ENCODE measurements at regions not wholly inside any gene's neighbourhood (a gene's known extent, or its start where the extent isn't known, plus 50 kb on each side); places are given as distances from the start of the nearest gene placed in this dataset.

DNA sequence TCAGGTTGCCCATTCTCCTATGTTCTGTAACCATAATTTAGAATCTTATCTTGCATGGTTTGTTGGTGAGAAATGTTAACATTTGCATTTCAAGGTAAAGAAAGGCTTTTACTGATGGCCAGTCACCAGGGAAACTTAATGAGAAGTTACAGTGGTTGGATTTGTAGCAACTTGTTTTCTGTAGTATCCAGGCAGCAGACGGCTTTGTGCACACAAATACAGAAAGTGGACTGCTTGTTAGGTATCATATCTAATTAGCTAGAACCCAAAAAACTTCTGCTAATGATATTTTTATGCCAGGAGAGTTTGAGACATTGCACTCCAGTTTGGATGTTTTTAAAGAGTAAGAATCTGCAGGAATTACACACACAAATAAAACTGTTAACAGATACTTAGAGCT lies 578.0 kb downstream of the DOK5 start:
- 33% methylated on average over 1 of the region's 1 CpG for WGBS (ENCODE audit: insufficient coverage, low coverage, low lambda C conversion rate, missing lambda C conversion rate)
- Histone ChIP-seq H3K4me1 (no peaks in the 10 kb centered on the region), H3K4me3 (no peak overlapping the region), H3K27ac (no peak overlapping the region), H3K27me3 (no peaks in the 10 kb centered on the region), H3K9me3 (no peaks in the 10 kb centered on the region), H3K36me3 (no peaks in the 10 kb centered on the region)
- TF ChIP-seq, protein P1, sequence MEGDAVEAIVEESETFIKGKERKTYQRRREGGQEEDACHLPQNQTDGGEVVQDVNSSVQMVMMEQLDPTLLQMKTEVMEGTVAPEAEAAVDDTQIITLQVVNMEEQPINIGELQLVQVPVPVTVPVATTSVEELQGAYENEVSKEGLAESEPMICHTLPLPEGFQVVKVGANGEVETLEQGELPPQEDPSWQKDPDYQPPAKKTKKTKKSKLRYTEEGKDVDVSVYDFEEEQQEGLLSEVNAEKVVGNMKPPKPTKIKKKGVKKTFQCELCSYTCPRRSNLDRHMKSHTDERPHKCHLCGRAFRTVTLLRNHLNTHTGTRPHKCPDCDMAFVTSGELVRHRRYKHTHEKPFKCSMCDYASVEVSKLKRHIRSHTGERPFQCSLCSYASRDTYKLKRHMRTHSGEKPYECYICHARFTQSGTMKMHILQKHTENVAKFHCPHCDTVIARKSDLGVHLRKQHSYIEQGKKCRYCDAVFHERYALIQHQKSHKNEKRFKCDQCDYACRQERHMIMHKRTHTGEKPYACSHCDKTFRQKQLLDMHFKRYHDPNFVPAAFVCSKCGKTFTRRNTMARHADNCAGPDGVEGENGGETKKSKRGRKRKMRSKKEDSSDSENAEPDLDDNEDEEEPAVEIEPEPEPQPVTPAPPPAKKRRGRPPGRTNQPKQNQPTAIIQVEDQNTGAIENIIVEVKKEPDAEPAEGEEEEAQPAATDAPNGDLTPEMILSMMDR (IDR thresholded peaks at IDR 0.05) = no peak
- TF ChIP-seq POLR2A (IDR thresholded peaks at IDR 0.05) = no peak
- intact Hi-C loops (cut with DNase I) = no loop called here
- DNase-seq = no peak
- ATAC-seq = no peak

DNA sequence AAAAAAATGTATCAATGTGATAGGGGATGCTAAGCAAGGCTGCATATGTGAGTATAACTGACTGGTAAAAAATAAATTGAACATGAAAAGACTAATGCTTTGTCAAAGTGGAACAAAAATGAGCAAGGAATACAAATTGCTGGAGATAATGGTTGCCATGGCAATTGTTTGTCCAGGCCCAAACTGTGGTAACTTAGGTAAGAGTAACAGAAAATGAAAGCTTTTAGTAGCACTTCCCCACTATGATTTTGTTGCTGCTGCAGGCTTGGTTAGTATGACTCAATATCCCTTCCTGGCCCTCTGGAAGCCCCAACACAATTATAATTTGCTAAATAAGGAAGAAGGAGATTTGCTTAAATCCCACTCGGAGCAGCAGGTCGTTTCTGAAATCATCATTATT lies 577.1 kb downstream of the DOK5 start:
- no peaks in the 10 kb centered on the region for H3K36me3 ChIP-seq
- no peak for DNase-seq
- TF ChIP-seq, protein P1 (IDR thresholded peaks at IDR 0.05) = no peak
- no peak for TF ChIP-seq POLR2A (IDR thresholded peaks at IDR 0.05)
- no peak overlapping the region for H3K4me3 ChIP-seq
- 54% methylated on average over 2 of the region's 2 CpGs for WGBS (ENCODE audit: insufficient coverage, low coverage, low lambda C conversion rate, missing lambda C conversion rate)
- H3K9me3 ChIP-seq = no peaks in the 10 kb centered on the region
- H3K27me3 ChIP-seq = no peaks in the 10 kb centered on the region
- H3K4me1 ChIP-seq = no peaks in the 10 kb centered on the region
- intact Hi-C loops (cut with DNase I) = no loop called here
- no peak overlapping the region for H3K27ac ChIP-seq
- ATAC-seq = no peak

DNA sequence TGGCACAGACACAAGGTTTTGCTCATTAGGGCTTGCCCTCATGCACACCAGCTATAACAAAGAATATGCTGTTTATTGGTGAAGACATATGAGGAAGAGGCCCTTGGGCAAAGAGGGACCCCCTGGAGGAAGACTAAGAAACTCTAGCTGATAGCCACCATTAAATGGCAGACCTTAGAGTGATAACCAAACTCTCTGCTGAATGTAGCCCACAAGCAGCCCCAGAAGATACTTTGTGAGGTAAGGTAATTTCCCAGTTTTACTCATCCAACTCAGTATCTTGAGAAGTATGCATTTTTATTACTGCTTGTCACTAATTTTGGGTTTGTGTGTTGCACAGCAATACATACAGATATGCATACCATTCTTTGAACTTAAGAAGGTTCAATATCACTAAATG lies 563.3 kb downstream of the DOK5 start:
- H3K36me3 ChIP-seq = no peaks in the 10 kb centered on the region

DNA sequence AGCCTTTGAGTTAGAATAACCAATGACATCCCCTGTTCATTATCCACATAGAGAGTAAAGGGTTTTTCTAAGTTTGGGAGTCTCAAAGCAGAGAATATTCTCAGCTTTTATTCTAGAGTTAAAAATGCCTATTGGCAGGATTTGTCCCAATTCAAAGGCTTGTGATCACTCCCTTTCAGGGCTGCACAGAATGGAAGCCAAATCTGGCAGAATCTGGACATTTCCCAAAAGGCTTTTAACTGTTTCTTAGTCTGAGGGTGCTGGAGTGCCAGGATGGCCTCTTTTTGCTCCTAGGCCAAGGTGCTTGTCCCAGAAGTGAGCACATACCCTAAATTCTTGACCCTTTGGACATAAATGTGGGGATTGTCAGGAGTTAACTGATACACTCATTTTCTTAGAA lies 556.6 kb downstream of the DOK5 start:
- Histone ChIP-seq H3K27ac (no peak overlapping the region), H3K27me3 (no peaks in the 10 kb centered on the region), H3K4me3 (no peak overlapping the region), H3K36me3 (no peaks in the 10 kb centered on the region), H3K4me1 (no peaks in the 10 kb centered on the region), H3K9me3 (no peaks in the 10 kb centered on the region)
- intact Hi-C loops (cut with DNase I) = no loop called here
- no peak for DNase-seq
- TF ChIP-seq POLR2A (IDR thresholded peaks at IDR 0.05) = no peak
- TF ChIP-seq, protein P1 (IDR thresholded peaks at IDR 0.05) = no peak
- no peak for ATAC-seq

More for the DNA sequence above, 563.3 kb downstream of the DOK5 start:
- intact Hi-C loops (cut with DNase I) = no loop called here
- H3K27me3 ChIP-seq = no peaks in the 10 kb centered on the region
- no peaks in the 10 kb centered on the region for H3K4me1 ChIP-seq
- ATAC-seq = no peak
- no peak overlapping the region for H3K4me3 ChIP-seq
- no peak for DNase-seq
- no peak overlapping the region for H3K27ac ChIP-seq
- no peaks in the 10 kb centered on the region for H3K9me3 ChIP-seq
- TF ChIP-seq, protein P1 (IDR thresholded peaks at IDR 0.05) = no peak

DNA sequence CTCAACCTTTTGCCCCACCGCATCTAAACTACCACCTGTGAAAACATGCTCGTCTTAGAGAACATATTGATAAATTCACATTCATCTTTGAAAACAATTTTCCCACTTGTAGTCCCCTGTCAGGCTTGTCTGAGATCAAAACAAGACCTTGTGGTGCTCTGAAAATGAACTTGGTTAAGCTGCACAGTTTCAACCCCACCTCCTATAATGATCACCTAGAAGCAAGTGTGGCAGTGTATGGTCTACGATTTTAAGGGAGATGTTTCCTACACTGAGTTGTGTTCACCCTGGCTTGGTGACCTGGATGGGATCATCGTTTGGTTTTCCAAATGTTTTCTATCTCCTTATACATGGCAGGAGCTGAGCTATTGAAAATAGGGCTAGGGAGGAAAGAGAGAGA lies 539.4 kb downstream of the DOK5 start:
- H3K27me3 ChIP-seq = no peaks in the 10 kb centered on the region
- no peak overlapping the region for H3K27ac ChIP-seq
- no peaks in the 10 kb centered on the region for H3K4me1 ChIP-seq
- TF ChIP-seq, protein P1 (IDR thresholded peaks at IDR 0.05) = no peak
- TF ChIP-seq POLR2A (IDR thresholded peaks at IDR 0.05) = no peak
- H3K4me3 ChIP-seq = no peak overlapping the region
- intact Hi-C loops (cut with DNase I) = no loop called here
- WGBS (ENCODE audit: insufficient coverage, low coverage, low lambda C conversion rate, missing lambda C conversion rate) = 42% methylated on average over 4 of the region's 4 CpGs
- DNase-seq (no peak), ATAC-seq (no peak)
- H3K9me3 ChIP-seq = no peaks in the 10 kb centered on the region
- H3K36me3 ChIP-seq = no peaks in the 10 kb centered on the region
